Thyroid gland (tissue), 4 donors: ENCODE measurements at regions not wholly inside any gene's neighbourhood (a gene's known extent, or its start where the extent isn't known, plus 50 kb on each side); places are given as distances from the start of the nearest gene placed in this dataset.

Experiments
- CTCF ChIP-seq, 6 experiments: fragments of 200-600 bp in 3 of 6; fragments of 450-650 bp in 3 of 6; sonication (generic) in 3 of 6; IDR thresholded peaks; one replicate each; pipeline ENCODE4 v1.5.1; 2016 to 2019; ENCODE audit warnings: antibody characterized with exemption in 6 of 6, mild to moderate bottlenecking in 2 of 6, inconsistent platforms in 1 of 6, moderate library complexity in 1 of 6
- POLR2A ChIP-seq, 2 donors: fragments of 450-650 bp; IDR thresholded peaks; one replicate each; pipeline ENCODE4 v1.6.1; 2017; ENCODE audit warnings: antibody characterized with exemption in 2 of 2, mild to moderate bottlenecking in 2 of 2, moderate library complexity in 1 of 2

DNA sequence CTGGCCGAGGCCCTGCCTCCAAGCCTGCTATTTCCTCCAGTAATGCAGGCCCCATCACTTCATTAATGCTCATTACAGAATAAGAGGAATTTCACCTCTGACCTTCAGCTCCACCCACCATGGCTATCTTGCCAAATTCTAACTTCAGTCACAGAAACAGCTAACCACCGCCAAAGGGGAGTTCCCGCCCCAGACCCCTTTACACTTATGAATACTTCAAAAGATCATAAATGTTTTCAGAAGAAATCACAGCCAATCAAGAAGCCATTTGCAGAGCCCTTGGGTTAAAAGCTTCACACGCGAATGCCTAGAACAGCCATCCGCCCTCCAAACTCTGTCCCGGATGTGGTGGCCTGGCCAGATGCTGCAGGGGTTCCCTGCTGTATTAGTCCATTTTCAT is 73.8 kb upstream of the TWIST2 start:
- TF ChIP-seq CTCF (IDR thresholded peaks at IDR 0.05), result no peak
- TF ChIP-seq POLR2A (IDR thresholded peaks at IDR 0.05), result no peak
